GM18861 (cell line): ENCODE measurements at regions not wholly inside any gene's neighbourhood (a gene's known extent, or its start where the extent isn't known, plus 50 kb on each side); places are given as distances from the start of the nearest gene placed in this dataset.
"Not testable (repeated sequence)": the region's sequence is repeated elsewhere in the genome, so short reads cannot be mapped to it uniquely, and the experiment has no call there.

Experiments
- ATAC-seq: cut with Tn5 transposase; IDR thresholded peaks from one replicate; pipeline ENCODE4 v1.9.1; 2021; ENCODE audit not compliant: unreplicated experiment

GRCh38 chr3:109982201-109982600 lies 644.9 kb upstream of the DPPA4 start:
- no peak for ATAC-seq

GRCh38 chr3:109984976-109985375 lies 647.6 kb upstream of the DPPA4 start:
- no peak for ATAC-seq

GRCh38 chr3:109985943-109986555 lies 648.7 kb upstream of the DPPA4 start:
- no peak for ATAC-seq

- ATAC-seq, result no peak
Observed at GRCh38 chr3:109994853-109995252, 657.5 kb upstream of the DPPA4 start.

GRCh38 chr3:109995377-109995776 lies 658.0 kb upstream of the DPPA4 start:
- no peak for ATAC-seq

- not testable (repeated sequence) for ATAC-seq
Observed at GRCh38 chr3:110001905-110002304, 664.6 kb upstream of the DPPA4 start.

GRCh38 chr3:110006913-110007312 lies 669.6 kb upstream of the DPPA4 start:
- no peak for ATAC-seq

- ATAC-seq, result no peak
Observed at GRCh38 chr3:110015231-110015963, 678.1 kb upstream of the DPPA4 start.

GRCh38 chr3:110016235-110016815 lies 679.0 kb upstream of the DPPA4 start:
- ATAC-seq, result no peak

- no peak for ATAC-seq
Observed at GRCh38 chr3:110017304-110017703, 680.0 kb upstream of the DPPA4 start.

- ATAC-seq, result no peak
Observed at GRCh38 chr3:110021659-110022058, 684.3 kb upstream of the DPPA4 start.

- ATAC-seq, result not testable (repeated sequence)
Observed at GRCh38 chr3:110023022-110023421, 685.7 kb upstream of the DPPA4 start.

- ATAC-seq, result no peak
Observed at GRCh38 chr3:110026421-110026820, 689.1 kb upstream of the DPPA4 start.

- ATAC-seq, result no peak
Observed at GRCh38 chr3:110027446-110028080, 690.2 kb upstream of the DPPA4 start.

GRCh38 chr3:110031975-110032374 lies 694.6 kb upstream of the DPPA4 start:
- ATAC-seq, result no peak

- ATAC-seq, result no peak
Observed at GRCh38 chr3:110059431-110059830, 722.1 kb upstream of the DPPA4 start.

GRCh38 chr3:110062716-110063115 lies 725.4 kb upstream of the DPPA4 start:
- ATAC-seq, result no peak

- no peak for ATAC-seq
Observed at GRCh38 chr3:110063178-110063577, 725.8 kb upstream of the DPPA4 start.

- no peak for ATAC-seq
Observed at GRCh38 chr3:110066206-110066605, 728.9 kb upstream of the DPPA4 start.

- ATAC-seq, result no peak
Observed at GRCh38 chr3:110067527-110067926, 730.2 kb upstream of the DPPA4 start.

- no peak for ATAC-seq
Observed at GRCh38 chr3:110069761-110070160, 732.4 kb upstream of the DPPA4 start.
